ENCODE measurements at regions not wholly inside any gene's neighbourhood (a gene's known extent, or its start where the extent isn't known, plus 50 kb on each side); places are given as distances from the start of the nearest gene placed in this dataset.

DNA sequence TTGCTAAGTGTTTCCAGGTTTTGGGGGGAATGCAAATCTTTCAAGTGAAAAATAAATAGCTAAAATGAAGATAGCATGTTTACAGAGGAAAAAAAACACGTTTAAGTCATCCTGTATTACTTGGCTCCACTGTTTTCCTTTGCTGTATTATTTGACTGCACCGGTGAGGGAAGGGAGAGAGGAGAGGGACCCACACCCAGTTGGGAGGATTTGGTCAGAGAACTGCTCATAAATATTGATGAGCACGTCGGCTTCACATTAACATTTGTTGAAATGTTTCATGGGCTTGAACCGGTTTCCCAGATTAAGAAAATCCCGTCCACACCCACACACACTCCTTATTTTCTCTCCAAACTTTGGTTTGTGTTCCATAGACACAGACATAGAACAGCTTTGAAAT, 493.8 kb upstream of the MGMT start (continued):
- TF ChIP-seq TAF1 (conservative IDR thresholded peaks at IDR 0.05) (no peak), RAD21 (IDR thresholded peaks at IDR 0.05) (no peak), RXRA (IDR thresholded peaks at IDR 0.05) (no peak)
- TF ChIP-seq, protein P1, sequence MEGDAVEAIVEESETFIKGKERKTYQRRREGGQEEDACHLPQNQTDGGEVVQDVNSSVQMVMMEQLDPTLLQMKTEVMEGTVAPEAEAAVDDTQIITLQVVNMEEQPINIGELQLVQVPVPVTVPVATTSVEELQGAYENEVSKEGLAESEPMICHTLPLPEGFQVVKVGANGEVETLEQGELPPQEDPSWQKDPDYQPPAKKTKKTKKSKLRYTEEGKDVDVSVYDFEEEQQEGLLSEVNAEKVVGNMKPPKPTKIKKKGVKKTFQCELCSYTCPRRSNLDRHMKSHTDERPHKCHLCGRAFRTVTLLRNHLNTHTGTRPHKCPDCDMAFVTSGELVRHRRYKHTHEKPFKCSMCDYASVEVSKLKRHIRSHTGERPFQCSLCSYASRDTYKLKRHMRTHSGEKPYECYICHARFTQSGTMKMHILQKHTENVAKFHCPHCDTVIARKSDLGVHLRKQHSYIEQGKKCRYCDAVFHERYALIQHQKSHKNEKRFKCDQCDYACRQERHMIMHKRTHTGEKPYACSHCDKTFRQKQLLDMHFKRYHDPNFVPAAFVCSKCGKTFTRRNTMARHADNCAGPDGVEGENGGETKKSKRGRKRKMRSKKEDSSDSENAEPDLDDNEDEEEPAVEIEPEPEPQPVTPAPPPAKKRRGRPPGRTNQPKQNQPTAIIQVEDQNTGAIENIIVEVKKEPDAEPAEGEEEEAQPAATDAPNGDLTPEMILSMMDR (IDR thresholded peaks at IDR 0.05; ENCODE audit: low read depth, low read length, missing input control): no peak

DNA sequence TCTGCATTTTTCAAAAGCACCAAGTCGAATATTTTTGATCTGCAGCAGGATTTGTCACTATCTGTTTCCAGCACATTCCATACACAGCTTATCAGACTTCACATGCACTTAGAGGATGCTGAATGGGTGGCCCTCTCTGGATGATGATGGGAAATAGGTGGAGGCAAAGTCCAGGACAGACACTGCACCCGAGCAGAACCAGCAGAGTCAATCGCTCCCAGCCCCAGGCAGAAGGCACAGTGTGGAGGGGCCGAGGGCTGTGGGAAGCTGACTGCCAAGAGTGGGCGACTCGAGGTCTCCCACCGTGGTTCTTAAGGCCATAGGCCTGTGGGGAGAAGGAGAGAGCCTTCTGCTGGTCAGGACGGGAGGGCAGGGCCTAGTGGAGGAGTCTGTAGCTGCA, 490.2 kb upstream of the MGMT start:
- Histone ChIP-seq H3K27me3 (ENCODE audit: control insufficient read depth in 4 of 4, insufficient read depth in 4 of 4, low read length in 3 of 4) (no peaks in the 10 kb centered on the region), H3K36me3 (ENCODE audit: control insufficient read depth in 4 of 4, insufficient read depth in 3 of 4, low read depth in 1 of 4, low read length in 3 of 4) (no peaks in the 10 kb centered on the region), H3K9me3 (ENCODE audit: control insufficient read depth in 4 of 4, low read length in 3 of 4) (no peaks in the 10 kb centered on the region), H3K4me1 (ENCODE audit: control insufficient read depth in 4 of 4, insufficient read depth in 4 of 4, low read length in 3 of 4) (no peaks in the 10 kb centered on the region), H3K9ac (ENCODE audit: low read depth in 1 of 2, low read length in 2 of 2) (no peak overlapping the region), H3K27ac (ENCODE audit: low read depth in 1 of 2, low read length in 2 of 2) (no peak overlapping the region), H3K4me3 (ENCODE audit: low read depth in 1 of 3, low read length in 3 of 3) (no peak overlapping the region)
- 73% methylated on average over 8 of the region's 8 CpGs for whole genome bisulfite sequencing
- no peak for TF ChIP-seq EGR1 (IDR thresholded peaks at IDR 0.05; ENCODE audit: low read depth in 2 of 2)
- TF ChIP-seq, protein P2, sequence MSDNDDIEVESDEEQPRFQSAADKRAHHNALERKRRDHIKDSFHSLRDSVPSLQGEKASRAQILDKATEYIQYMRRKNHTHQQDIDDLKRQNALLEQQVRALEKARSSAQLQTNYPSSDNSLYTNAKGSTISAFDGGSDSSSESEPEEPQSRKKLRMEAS (IDR thresholded peaks at IDR 0.05): no peak
- no peak for TF ChIP-seq JUND (IDR thresholded peaks at IDR 0.05)
- TF ChIP-seq, protein P1 (IDR thresholded peaks at IDR 0.05; ENCODE audit: low read depth, low read length, missing input control): no peak
- TF ChIP-seq GABPA (IDR thresholded peaks at IDR 0.05 in 1 of 2, conservative IDR thresholded peaks at IDR 0.05 in 1 of 2): no peak
- TF ChIP-seq, protein P3, sequence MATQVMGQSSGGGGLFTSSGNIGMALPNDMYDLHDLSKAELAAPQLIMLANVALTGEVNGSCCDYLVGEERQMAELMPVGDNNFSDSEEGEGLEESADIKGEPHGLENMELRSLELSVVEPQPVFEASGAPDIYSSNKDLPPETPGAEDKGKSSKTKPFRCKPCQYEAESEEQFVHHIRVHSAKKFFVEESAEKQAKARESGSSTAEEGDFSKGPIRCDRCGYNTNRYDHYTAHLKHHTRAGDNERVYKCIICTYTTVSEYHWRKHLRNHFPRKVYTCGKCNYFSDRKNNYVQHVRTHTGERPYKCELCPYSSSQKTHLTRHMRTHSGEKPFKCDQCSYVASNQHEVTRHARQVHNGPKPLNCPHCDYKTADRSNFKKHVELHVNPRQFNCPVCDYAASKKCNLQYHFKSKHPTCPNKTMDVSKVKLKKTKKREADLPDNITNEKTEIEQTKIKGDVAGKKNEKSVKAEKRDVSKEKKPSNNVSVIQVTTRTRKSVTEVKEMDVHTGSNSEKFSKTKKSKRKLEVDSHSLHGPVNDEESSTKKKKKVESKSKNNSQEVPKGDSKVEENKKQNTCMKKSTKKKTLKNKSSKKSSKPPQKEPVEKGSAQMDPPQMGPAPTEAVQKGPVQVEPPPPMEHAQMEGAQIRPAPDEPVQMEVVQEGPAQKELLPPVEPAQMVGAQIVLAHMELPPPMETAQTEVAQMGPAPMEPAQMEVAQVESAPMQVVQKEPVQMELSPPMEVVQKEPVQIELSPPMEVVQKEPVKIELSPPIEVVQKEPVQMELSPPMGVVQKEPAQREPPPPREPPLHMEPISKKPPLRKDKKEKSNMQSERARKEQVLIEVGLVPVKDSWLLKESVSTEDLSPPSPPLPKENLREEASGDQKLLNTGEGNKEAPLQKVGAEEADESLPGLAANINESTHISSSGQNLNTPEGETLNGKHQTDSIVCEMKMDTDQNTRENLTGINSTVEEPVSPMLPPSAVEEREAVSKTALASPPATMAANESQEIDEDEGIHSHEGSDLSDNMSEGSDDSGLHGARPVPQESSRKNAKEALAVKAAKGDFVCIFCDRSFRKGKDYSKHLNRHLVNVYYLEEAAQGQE (IDR thresholded peaks at IDR 0.05): no peak
- no peak for TF ChIP-seq SP1 (IDR thresholded peaks at IDR 0.05)
- no peak for TF ChIP-seq RXRA (IDR thresholded peaks at IDR 0.05)
- TF ChIP-seq FOXA1 (IDR thresholded peaks at IDR 0.05): no peak
- no peak for TF ChIP-seq NR2F2 (IDR thresholded peaks at IDR 0.05)
- TF ChIP-seq RAD21 (IDR thresholded peaks at IDR 0.05): no peak
- TF ChIP-seq FOXA2 (IDR thresholded peaks at IDR 0.05): no peak
- TF ChIP-seq HNF4A (conservative IDR thresholded peaks at IDR 0.05): no peak
- DNase-seq (ENCODE audit: low spot score): no peak

Measured in liver (tissue), 8 donors.